Endothelial cell of umbilical vein (primary cell): ENCODE measurements at regions not wholly inside any gene's neighbourhood (a gene's known extent, or its start where the extent isn't known, plus 50 kb on each side); places are given as distances from the start of the nearest gene placed in this dataset.

ENCODE experiments used
- BruUV-seq: library from RNA; stranded (reverse); fragments of 400-500 nt; replicated peaks from 2 replicates; lab custom pipeline; 2021; lab: Mats Ljungman, UMichigan
- CTCF ChIA-PET: fragments of 300-600, 350-600 bp; sonication (Branson Sonifier 250); formaldehyde crosslinking; loops from one replicate; lab custom pipeline; 2021; ENCODE audit warnings: antibody characterized with exemption, inconsistent platforms; lab: Charles Lee
- POLR2A ChIA-PET: fragments of 300-600, 350-600 bp; sonication (Branson Sonifier 250); formaldehyde crosslinking; loops from one replicate; lab custom pipeline; 2021; ENCODE audit warnings: antibody characterized with exemption, inconsistent platforms; lab: Charles Lee
- DNase-seq: peaks from one replicate; pipeline ENCODE4 v3.0.0-alpha.2; 2011; ENCODE audit warnings: low read depth, low spot score
- FAIRE-seq: peaks from 2 replicates; lab custom pipeline; 2011; peaks lifted over from hg19 to GRCh38; lab: Jason Lieb, UNC
- H2AFZ ChIP-seq: 2 replicates; pipeline ENCODE4 v1.6.0; 2012; ENCODE audit warnings: low read depth, low read length, control low read depth, inconsistent platforms
- H3K27ac ChIP-seq: 2 replicates; pipeline ENCODE4 v1.5.1; 2011; ENCODE audit warnings: low read depth, mild to moderate bottlenecking, control low read depth, low read length, moderate library complexity; ENCODE audit not compliant: insufficient read depth
- H3K27me3 ChIP-seq, 2 experiments: 2 replicates each; pipeline versions ENCODE4 v1.6.0 to v1.6.1; 2011; ENCODE audit warnings: low read length in 2 of 2, mixed read lengths in 1 of 2; ENCODE audit not compliant: control insufficient read depth in 2 of 2, insufficient read depth in 2 of 2
- H3K36me3 ChIP-seq, 2 experiments: 2 replicates in 1 of 2; 3 replicates in 1 of 2; pipeline ENCODE4 v1.5.1; 2011; ENCODE audit warnings: low read length in 2 of 2, mild to moderate bottlenecking in 1 of 2, moderate library complexity in 1 of 2; ENCODE audit not compliant: control insufficient read depth in 2 of 2, insufficient read depth in 2 of 2; ENCODE audit errors: extremely low read depth in 1 of 2
- H3K4me1 ChIP-seq: 3 replicates; pipeline ENCODE4 v1.5.1; 2011; ENCODE audit warnings: mild to moderate bottlenecking, low read length; ENCODE audit not compliant: control insufficient read depth, insufficient read depth; ENCODE audit errors: extremely low read depth
- H3K4me2 ChIP-seq: 2 replicates; pipeline ENCODE4 v1.6.1; 2011; ENCODE audit warnings: low read length, control low read depth, mixed read lengths; ENCODE audit not compliant: insufficient read depth
- H3K4me3 ChIP-seq, 3 experiments: fragments of 200-600 bp in 1 of 3; sonication (generic), shearing (Covaris generic) in 1 of 3; replicated peaks in 1 of 3; 2 replicates each; pipeline ENCODE4 v1.5.1; 2011 to 2016; ENCODE audit warnings: control low read depth in 3 of 3, low read length in 3 of 3, mild to moderate bottlenecking in 2 of 3, inconsistent platforms in 1 of 3, low read depth in 1 of 3, moderate library complexity in 1 of 3; ENCODE audit not compliant: insufficient read depth in 1 of 3
- H3K79me2 ChIP-seq: 2 replicates; pipeline ENCODE4 v1.6.0; 2012; ENCODE audit warnings: low read length, inconsistent platforms; ENCODE audit not compliant: control insufficient read depth, insufficient read depth
- H3K9ac ChIP-seq: replicated peaks from 2 replicates; pipeline ENCODE3; 2011; ENCODE audit warnings: low read length, control low read depth; ENCODE audit not compliant: insufficient read depth; ENCODE audit errors: extremely low read depth
- H3K9me1 ChIP-seq: replicated peaks from 3 replicates; pipeline ENCODE4 v1.6.0; 2011; ENCODE audit warnings: mild to moderate bottlenecking, low read length; ENCODE audit not compliant: control insufficient read depth, insufficient read depth; ENCODE audit errors: extremely low read depth
- H3K9me3 ChIP-seq: replicated peaks from 2 replicates; pipeline ENCODE4 v1.5.1; 2012; ENCODE audit warnings: low read length, inconsistent platforms; ENCODE audit not compliant: control insufficient read depth, insufficient read depth
- H4K20me1 ChIP-seq: replicated peaks from 2 replicates; pipeline ENCODE3; 2011; ENCODE audit warnings: mild to moderate bottlenecking, low read length; ENCODE audit not compliant: control insufficient read depth, insufficient read depth; ENCODE audit errors: extremely low read depth
- EZH2 ChIP-seq: IDR thresholded peaks from 2 replicates; pipeline ENCODE4 v1.6.1; 2012; ENCODE audit warnings: borderline replicate concordance, low read depth, mild to moderate bottlenecking, moderate library complexity, low read length, inconsistent platforms; ENCODE audit not compliant: severe bottlenecking
- FOS ChIP-seq: IDR thresholded peaks from 2 replicates; pipeline ENCODE4 v1.6.1; 2011; ENCODE audit warnings: mild to moderate bottlenecking, low read length, moderate library complexity, borderline replicate concordance; ENCODE audit not compliant: insufficient read depth
- GATA2 ChIP-seq: IDR thresholded peaks from 2 replicates; pipeline ENCODE4 v1.7.0; 2011; ENCODE audit warnings: low read depth, mild to moderate bottlenecking, moderate library complexity, mixed read lengths, low read length; ENCODE audit not compliant: insufficient read length, insufficient read depth
- JUN ChIP-seq: IDR thresholded peaks from 2 replicates; pipeline ENCODE4 v1.6.1; 2011; ENCODE audit warnings: borderline replicate concordance, low read depth; ENCODE audit not compliant: insufficient read length, insufficient read depth
- MYC ChIP-seq: IDR thresholded peaks from one replicate; pipeline ENCODE4 v1.6.1; 2011; ENCODE audit warnings: mild to moderate bottlenecking, low read depth, low read length
- POLR2A ChIP-seq: IDR thresholded peaks from 2 replicates; pipeline ENCODE4 v1.6.1; 2012; ENCODE audit warnings: low read depth, mild to moderate bottlenecking, control low read depth, low read length
- POLR2AphosphoS5 ChIP-seq: IDR thresholded peaks from 2 replicates; pipeline ENCODE4 v1.6.1; 2012; ENCODE audit warnings: low read depth, mild to moderate bottlenecking, control low read depth, low read length, moderate library complexity; ENCODE audit not compliant: insufficient read depth
- dilution Hi-C: fragments of 300-500 bp; cut with MboI; formaldehyde crosslinking; loops from one replicate; pipeline ENCODE4 v1.15.0; 2019; ENCODE audit warnings: low sequenced_read_pairs; ENCODE audit not compliant: extremely low pct_ligation_motif_present
- intact Hi-C: fragments of 100-400 bp; cut with micrococcal nuclease; formaldehyde crosslinking; loops from one replicate; pipeline ENCODE4 v1.10.0; 2022
- TF ChIP-seq, protein P1 (sequence below), 2 donors: IDR thresholded peaks; 1 replicate in 1 of 2; 2 replicates in 1 of 2; pipeline ENCODE4 v1.5.1; 2011; ENCODE audit warnings: low read length in 2 of 2, mild to moderate bottlenecking in 2 of 2, moderate library complexity in 2 of 2, control low read depth in 1 of 2, inconsistent platforms in 1 of 2, low read depth in 1 of 2; ENCODE audit not compliant: insufficient read depth in 1 of 2; ENCODE audit errors: extremely low read depth in 1 of 2
- TF ChIP-seq, protein P2 (sequence below): IDR thresholded peaks from 2 replicates; pipeline ENCODE4 v1.6.1; 2011; ENCODE audit not compliant: insufficient read depth, insufficient read length

DNA sequence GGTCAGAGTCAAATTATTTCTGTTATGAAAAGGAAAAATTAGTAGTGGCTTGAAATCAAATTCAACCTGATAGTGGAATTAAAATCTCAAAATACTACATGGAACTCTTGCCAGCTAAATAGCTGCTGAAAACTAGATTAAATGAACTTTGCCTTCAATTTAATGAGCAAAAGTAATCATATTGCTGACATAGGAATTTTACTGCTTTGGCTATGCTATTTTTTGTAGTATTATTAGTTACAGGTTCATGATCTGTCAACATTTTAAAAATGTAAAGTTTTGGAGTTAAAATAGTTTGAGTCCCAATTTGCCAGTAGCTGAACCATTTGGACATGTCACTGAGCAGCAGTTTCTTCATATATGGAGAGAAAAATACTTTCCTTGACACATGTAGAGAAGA is 81.4 kb downstream of the RERGL start:
- intact Hi-C loops, result no loop called here
- no TSS peak for BruUV-seq
- no peaks in the 10 kb centered on the region for H3K9me1 ChIP-seq
- H3K4me1 ChIP-seq, result no peaks in the 10 kb centered on the region
- no peaks in the 10 kb centered on the region for H4K20me1 ChIP-seq
- TF ChIP-seq POLR2A (no peak), POLR2AphosphoS5 (no peak), GATA2 (no peak), FOS (no peak), MYC (no peak), JUN (no peak), EZH2 (no peak)
- TF ChIP-seq, protein P1, sequence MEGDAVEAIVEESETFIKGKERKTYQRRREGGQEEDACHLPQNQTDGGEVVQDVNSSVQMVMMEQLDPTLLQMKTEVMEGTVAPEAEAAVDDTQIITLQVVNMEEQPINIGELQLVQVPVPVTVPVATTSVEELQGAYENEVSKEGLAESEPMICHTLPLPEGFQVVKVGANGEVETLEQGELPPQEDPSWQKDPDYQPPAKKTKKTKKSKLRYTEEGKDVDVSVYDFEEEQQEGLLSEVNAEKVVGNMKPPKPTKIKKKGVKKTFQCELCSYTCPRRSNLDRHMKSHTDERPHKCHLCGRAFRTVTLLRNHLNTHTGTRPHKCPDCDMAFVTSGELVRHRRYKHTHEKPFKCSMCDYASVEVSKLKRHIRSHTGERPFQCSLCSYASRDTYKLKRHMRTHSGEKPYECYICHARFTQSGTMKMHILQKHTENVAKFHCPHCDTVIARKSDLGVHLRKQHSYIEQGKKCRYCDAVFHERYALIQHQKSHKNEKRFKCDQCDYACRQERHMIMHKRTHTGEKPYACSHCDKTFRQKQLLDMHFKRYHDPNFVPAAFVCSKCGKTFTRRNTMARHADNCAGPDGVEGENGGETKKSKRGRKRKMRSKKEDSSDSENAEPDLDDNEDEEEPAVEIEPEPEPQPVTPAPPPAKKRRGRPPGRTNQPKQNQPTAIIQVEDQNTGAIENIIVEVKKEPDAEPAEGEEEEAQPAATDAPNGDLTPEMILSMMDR (IDR thresholded peaks at IDR 0.05; ENCODE audit: extremely low read depth in 1 of 2, insufficient read depth in 1 of 2, low read depth in 1 of 2, low read length in 2 of 2), result no peak
- TF ChIP-seq, protein P2, sequence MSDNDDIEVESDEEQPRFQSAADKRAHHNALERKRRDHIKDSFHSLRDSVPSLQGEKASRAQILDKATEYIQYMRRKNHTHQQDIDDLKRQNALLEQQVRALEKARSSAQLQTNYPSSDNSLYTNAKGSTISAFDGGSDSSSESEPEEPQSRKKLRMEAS, result no peak
- no peaks in the 10 kb centered on the region for H3K27me3 ChIP-seq
- FAIRE-seq (no peak), DNase-seq (no peak)
- no peak overlapping the region for H3K4me3 ChIP-seq
- no peaks in the 10 kb centered on the region for H3K79me2 ChIP-seq
- no peaks in the 10 kb centered on the region for H3K9me3 ChIP-seq
- no peak overlapping the region for H3K27ac ChIP-seq
- dilution Hi-C loops, result no loop called here
- H3K36me3 ChIP-seq, result no peaks in the 10 kb centered on the region
- no peak overlapping the region for H2AFZ ChIP-seq
- ChIA-PET CTCF (interaction anchor here (1.3 kb wide), 1 partner anchor 18 kb away, joined by 3 read pairs; no protein-coding TSS in a partner anchor), POLR2A (no interaction called here)
- no peak overlapping the region for H3K4me2 ChIP-seq
- H3K9ac ChIP-seq, result no peak overlapping the region
